DND-41 (cell line): ENCODE measurements at regions not wholly inside any gene's neighbourhood (a gene's known extent, or its start where the extent isn't known, plus 50 kb on each side); places are given as distances from the start of the nearest gene placed in this dataset.

Experiments used
- ATAC-seq: fragments of 200-7000 bp; cut with Tn5 transposase; 3 replicates; pipeline ENCODE4 v1.9.1; 2021; ENCODE audit warnings: low read depth; ENCODE audit not compliant: insufficient read depth
- DNase-seq: peaks from one replicate; pipeline ENCODE4 v3.0.0-alpha.2; 2020
- H2AFZ ChIP-seq: 2 replicates; pipeline ENCODE4 v1.6.0; 2012; ENCODE audit warnings: low read depth, low read length
- H3K27ac ChIP-seq: 2 replicates; pipeline ENCODE4 v1.5.1; 2012; ENCODE audit warnings: low read length, inconsistent platforms
- H3K27me3 ChIP-seq: fragments of 200-600 bp; sonication (generic); 2 replicates; pipeline ENCODE4 v1.6.0; 2012; ENCODE audit warnings: low read length, mild to moderate bottlenecking, inconsistent platforms; ENCODE audit not compliant: insufficient read depth, poor library complexity
- H3K36me3 ChIP-seq: 2 replicates; pipeline ENCODE4 v1.5.1; 2012; ENCODE audit warnings: low read length, inconsistent platforms; ENCODE audit not compliant: insufficient read depth
- H3K4me1 ChIP-seq: 2 replicates; pipeline ENCODE4 v1.5.1; 2012; ENCODE audit warnings: mild to moderate bottlenecking, low read length; ENCODE audit not compliant: insufficient read depth
- H3K4me2 ChIP-seq: 2 replicates; pipeline ENCODE4 v1.6.0; 2012; ENCODE audit warnings: mild to moderate bottlenecking, moderate library complexity, low read length, inconsistent platforms; ENCODE audit not compliant: insufficient read depth
- H3K4me3 ChIP-seq, 2 experiments: fragments of 200-600 bp in 1 of 2; shearing (Covaris generic) in 1 of 2; 2 replicates each; pipeline ENCODE4 v1.5.1; 2012 to 2016; ENCODE audit warnings: inconsistent platforms in 2 of 2, low read length in 2 of 2, mild to moderate bottlenecking in 2 of 2, low read depth in 1 of 2, moderate library complexity in 1 of 2
- H3K79me2 ChIP-seq: 2 replicates; pipeline ENCODE4 v1.6.0; 2012; ENCODE audit warnings: low read length, inconsistent platforms; ENCODE audit not compliant: insufficient read depth
- H3K9ac ChIP-seq: 2 replicates; pipeline ENCODE4 v1.6.0; 2012; ENCODE audit warnings: low read depth, mild to moderate bottlenecking, inconsistent platforms, low read length, moderate library complexity
- H3K9me3 ChIP-seq: 2 replicates; pipeline ENCODE4 v1.5.1; 2012; ENCODE audit warnings: low read length, moderate library complexity, mild to moderate bottlenecking, inconsistent platforms; ENCODE audit not compliant: insufficient read depth, severe bottlenecking
- H4K20me1 ChIP-seq: 2 replicates; pipeline ENCODE4 v1.6.0; 2012; ENCODE audit warnings: low read length; ENCODE audit not compliant: insufficient read depth
- CTCF ChIP-seq: IDR thresholded peaks from 2 replicates; pipeline ENCODE4 v1.5.1; 2012; ENCODE audit warnings: borderline replicate concordance, low read length, moderate library complexity, mild to moderate bottlenecking; ENCODE audit not compliant: poor library complexity, severe bottlenecking; ENCODE audit errors: extremely low read depth
- EZH2 ChIP-seq: IDR thresholded peaks from 3 replicates; pipeline ENCODE4 v1.6.1; 2012; ENCODE audit warnings: borderline replicate concordance, low read depth, mild to moderate bottlenecking, moderate library complexity, low read length, inconsistent platforms; ENCODE audit not compliant: severe bottlenecking

GRCh38 chr12:3977621-3978020 is 104.4 kb upstream of the PARP11 start:
- Histone ChIP-seq H4K20me1 (no peaks in the 10 kb centered on the region), H3K36me3 (no peaks in the 10 kb centered on the region)

DNA sequence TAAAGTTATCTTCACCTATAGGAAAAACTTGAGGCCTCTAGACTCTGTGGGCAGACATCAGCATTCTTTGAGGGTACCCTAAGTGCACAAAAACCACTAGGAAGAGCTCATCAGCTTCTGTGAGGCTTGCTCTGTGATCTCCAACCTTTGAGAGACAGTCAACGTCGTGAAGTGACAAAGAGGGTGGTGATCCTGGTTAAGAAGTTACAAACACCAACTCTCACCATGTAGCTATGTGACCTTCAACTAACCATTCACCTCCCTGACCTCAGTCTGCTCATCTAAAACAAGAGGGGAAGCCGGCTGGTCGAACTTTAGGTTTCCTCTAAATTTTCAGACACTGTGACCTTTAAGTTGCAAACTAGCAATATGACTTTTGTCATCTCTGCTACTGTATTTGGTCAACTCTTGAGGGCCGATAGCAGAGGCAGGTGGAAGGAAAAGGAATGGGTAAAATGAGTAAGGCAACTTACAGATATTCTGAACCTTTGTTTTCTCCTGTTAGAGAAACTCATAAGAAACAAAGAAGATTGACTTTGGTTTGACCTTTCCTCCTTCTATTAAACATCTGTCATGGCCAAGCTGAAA is 103.2 kb upstream of the PARP11 start:
- Histone ChIP-seq H3K4me2 (no peak overlapping the region), H3K36me3 (no peaks in the 10 kb centered on the region), H3K27me3 (peaks cover 10% of the 10 kb centered on the region), H3K9ac (no peak overlapping the region), H3K9me3 (no peaks in the 10 kb centered on the region), H3K27ac (no peak overlapping the region), H3K4me1 (no peaks in the 10 kb centered on the region), H3K79me2 (no peaks in the 10 kb centered on the region), H2AFZ (no peak overlapping the region), H4K20me1 (no peaks in the 10 kb centered on the region), H3K4me3 (no peak overlapping the region)
- no peak for DNase-seq
- ATAC-seq, result no peak
- TF ChIP-seq CTCF, result no peak
- TF ChIP-seq EZH2, result no peak

More at GRCh38 chr12:3977621-3978020, 104.4 kb upstream of the PARP11 start:
- no peak overlapping the region for H3K27ac ChIP-seq
- TF ChIP-seq EZH2, result no peak
- no peak for TF ChIP-seq CTCF
- no peak overlapping the region for H3K4me3 ChIP-seq
- H3K4me2 ChIP-seq, result no peak overlapping the region
- no peak for DNase-seq
- ATAC-seq, result no peak
- H3K9ac ChIP-seq, result no peak overlapping the region
- no peak overlapping the region for H2AFZ ChIP-seq
- H3K79me2 ChIP-seq, result no peaks in the 10 kb centered on the region
- H3K4me1 ChIP-seq, result no peaks in the 10 kb centered on the region
- H3K9me3 ChIP-seq, result no peaks in the 10 kb centered on the region
- peaks cover 10% of the 10 kb centered on the region for H3K27me3 ChIP-seq

- Histone ChIP-seq H2AFZ (no peak overlapping the region), H3K36me3 (no peaks in the 10 kb centered on the region), H3K9ac (no peak overlapping the region), H3K27me3 (peaks cover 10% of the 10 kb centered on the region), H3K4me3 (no peak overlapping the region), H3K79me2 (no peaks in the 10 kb centered on the region), H3K4me2 (no peak overlapping the region), H3K9me3 (no peaks in the 10 kb centered on the region), H3K27ac (no peak overlapping the region), H3K4me1 (no peaks in the 10 kb centered on the region), H4K20me1 (no peaks in the 10 kb centered on the region)
- ATAC-seq (no peak), DNase-seq (no peak)
- no peak for TF ChIP-seq EZH2
- TF ChIP-seq CTCF, result no peak
Observed at GRCh38 chr12:3975652-3976051, 102.5 kb upstream of the PARP11 start.

GRCh38 chr12:3974883-3975282 is 101.7 kb upstream of the PARP11 start:
- no peaks in the 10 kb centered on the region for H3K79me2 ChIP-seq
- no peaks in the 10 kb centered on the region for H4K20me1 ChIP-seq
- no peak overlapping the region for H3K4me3 ChIP-seq
- H2AFZ ChIP-seq, result no peak overlapping the region
- H3K27me3 ChIP-seq, result peaks cover 10% of the 10 kb centered on the region
- H3K9ac ChIP-seq, result no peak overlapping the region
- no peak for TF ChIP-seq EZH2
- no peak for TF ChIP-seq CTCF
- no peaks in the 10 kb centered on the region for H3K9me3 ChIP-seq
- no peaks in the 10 kb centered on the region for H3K36me3 ChIP-seq
- no peak overlapping the region for H3K4me2 ChIP-seq
- no peak for DNase-seq
- no peaks in the 10 kb centered on the region for H3K4me1 ChIP-seq
- ATAC-seq, result no peak
- H3K27ac ChIP-seq, result no peak overlapping the region
